CD4-positive, alpha-beta T cell treated with Interleukin-2 at 100 ng/mL for 4 hours (primary cell): ENCODE measurements at regions not wholly inside any gene's neighbourhood (a gene's known extent, or its start where the extent isn't known, plus 50 kb on each side); places are given as distances from the start of the nearest gene placed in this dataset.

Experiments used
- DNase-seq: peaks from one replicate; pipeline ENCODE4 v3.0.0-alpha.2; 2020; ENCODE audit warnings: low spot score

DNA sequence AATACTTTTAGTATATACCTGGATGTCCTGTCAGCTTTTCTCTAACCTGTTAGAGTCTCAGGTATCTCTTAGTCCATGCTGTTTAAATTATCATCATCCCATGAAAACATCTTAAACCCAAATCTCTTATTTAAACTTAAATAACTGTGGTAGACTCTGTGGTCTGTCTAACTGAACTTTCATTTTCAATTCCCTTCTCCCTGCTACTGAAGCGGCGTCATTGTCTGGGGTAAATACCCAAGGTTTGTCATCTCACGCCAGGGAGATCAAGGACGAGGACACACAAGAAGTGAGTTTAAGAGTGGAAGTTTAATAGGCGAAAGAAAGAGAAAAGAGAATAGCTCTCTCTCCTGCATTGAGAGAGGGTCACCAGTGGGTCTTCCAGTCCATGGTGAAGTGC lies 804.4 kb upstream of the CELF2 start:
- DNase-seq, result no peak

DNA sequence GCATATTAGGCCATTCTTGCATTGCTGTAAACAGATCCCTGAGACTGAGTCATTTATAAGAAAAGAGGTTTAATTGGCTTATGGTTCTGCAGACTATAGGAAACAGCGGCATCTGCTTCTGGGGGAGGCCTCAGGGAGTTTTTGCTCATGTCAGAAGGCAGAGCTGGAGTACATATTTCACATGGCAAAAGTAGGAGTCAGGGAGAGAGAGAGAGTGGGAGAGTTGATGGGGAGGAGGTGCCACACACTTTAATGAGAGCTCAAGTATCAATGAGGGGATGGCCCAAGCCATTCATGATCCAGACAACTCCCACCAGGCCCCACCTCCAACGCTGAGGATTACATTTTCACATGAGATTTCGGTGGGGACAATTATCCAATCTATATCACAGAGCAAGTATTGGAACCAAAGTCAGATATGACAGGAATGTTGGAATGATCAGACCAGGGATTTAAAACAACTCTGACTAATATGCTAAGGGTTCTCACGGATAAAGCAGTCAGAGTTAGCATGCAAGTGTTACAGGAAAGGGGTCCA lies 795.3 kb upstream of the CELF2 start:
- DNase-seq, result no peak

DNA sequence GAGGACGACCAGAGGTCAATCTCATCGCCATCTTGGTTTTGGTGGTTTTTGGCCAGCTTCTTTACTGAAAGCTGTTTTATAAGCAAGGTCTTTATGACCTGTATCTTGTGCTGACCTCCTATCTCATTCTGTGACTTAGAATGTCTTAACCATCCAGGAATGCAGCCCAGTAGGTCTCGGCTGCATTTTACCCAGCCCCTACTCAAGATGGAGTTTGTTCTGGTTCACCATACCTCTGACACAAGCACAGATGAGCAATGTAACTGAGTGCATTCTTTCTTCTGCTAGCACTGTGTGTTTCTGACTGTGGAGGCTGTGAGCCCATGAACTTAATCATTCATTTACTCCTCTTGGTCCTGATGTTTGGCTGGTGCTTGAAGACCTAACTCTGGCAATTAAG lies 794.5 kb upstream of the CELF2 start:
- DNase-seq, result no peak

DNA sequence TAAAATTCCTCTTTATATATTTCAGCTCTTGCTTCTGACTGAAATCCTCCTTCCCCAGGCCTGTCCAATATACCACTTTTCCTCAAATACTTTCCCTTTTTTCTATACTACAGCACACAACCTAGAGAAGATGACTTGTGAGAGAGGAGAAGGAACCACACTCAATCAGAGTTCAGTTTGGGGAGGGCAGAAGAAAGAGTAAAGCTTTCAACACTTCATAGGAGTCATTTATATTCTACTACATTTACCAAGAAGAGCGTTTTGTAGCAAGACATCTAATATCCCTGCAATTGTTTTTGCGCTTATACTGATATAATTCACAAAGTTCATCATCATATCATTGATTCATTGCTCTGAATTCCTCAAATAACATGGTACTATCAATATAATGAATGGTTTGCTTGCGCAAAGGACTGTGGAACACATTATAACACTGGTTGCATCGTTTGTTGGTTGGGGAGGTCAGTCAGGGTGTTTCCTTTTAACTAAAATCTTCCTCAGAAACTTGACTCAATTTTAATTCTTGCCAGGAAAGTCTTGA lies 792.5 kb upstream of the CELF2 start:
- DNase-seq, result no peak

DNA sequence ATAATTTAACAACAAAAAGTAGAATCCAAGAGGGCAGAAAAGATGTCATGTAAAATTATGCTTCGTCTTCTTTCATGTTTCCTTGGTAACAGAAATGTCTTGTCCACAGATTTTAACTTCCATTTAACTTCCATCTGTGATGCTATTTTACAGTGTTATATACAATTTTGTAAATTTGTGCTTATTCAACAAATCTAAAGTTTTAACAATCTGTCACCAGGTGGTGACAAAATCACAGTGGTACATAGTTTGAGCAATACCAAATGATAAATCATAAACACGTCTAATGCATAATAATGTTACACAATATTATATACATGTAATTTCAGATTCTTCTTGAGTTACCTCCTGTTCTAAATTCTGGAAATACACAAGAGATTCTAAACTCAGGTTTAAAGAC lies 784.4 kb upstream of the CELF2 start:
- no peak for DNase-seq

DNA sequence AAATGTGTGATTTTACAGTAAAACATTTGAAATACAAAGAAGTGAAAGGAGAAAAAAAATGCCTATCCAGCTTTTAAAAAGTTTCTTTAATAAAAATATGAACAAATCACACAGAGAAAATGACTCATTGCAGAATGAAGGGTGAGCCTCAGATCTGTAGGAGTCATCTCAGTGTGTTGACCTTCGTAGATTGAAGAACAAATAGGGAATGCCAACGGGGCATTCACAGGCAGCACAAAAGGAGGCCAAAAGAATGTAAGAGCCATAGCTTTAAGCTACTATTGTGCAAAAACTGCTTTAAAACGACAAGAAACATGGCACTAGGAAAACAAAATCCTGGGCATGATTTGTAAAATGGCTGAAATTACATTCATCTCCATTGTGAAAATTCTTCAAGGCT lies 782.7 kb upstream of the CELF2 start:
- no peak for DNase-seq

DNA sequence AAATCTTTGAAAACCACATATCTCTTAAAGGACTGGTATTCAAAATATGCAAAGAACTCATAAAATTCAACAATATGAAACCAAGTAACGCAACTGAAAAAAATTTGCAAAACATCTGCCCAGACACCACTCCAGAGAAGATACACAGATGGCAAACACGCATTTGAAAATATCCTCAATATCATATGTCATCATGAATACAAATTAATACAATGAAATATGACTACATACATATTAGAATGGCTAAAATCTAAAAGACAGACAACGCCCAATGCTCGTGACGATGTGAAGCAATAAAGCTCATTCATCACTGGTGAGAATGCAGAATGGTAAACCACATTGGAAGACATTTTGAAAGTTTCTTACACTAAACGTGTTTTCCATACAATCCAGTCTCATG lies 770.1 kb upstream of the CELF2 start:
- no peak for DNase-seq

DNA sequence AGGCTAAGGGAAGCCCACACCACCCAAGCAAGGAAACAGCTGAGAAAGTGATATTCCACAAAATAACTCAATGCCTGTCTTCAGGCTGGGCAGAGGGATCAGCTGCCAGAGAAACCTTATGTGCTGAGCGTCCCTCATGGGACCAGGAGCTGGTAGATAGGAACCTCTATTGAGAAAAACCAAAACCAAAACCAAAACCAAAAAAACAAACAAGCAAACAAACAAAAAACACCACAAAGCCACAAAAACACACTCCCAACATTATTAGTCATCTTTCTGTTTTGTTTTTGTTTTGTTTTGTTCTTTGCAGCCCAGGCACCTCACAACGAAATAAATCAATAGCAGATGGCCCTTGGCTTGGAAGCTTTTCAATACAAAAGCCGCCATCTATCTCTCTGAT lies 760.8 kb upstream of the CELF2 start:
- DNase-seq, result no peak

DNA sequence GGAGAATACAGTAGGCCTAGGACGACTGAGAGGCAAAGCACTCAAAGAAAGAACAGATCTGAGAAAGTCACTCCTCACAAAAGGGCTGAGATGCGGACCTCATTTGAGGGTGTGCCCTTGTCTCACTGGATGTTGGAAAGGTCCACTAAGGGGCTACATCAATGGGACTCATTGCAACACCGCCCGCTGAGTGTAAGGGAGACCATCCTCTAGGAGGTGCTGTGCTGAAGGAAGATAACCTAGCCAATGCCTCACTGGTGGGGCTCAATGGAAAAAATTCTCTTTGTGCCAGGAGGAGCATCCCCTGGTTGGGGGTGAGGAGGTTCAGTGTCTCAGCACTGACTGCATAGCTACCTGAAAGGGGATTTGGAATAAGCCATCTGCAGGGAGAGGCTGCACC lies 758.7 kb upstream of the CELF2 start:
- DNase-seq, result no peak

DNA sequence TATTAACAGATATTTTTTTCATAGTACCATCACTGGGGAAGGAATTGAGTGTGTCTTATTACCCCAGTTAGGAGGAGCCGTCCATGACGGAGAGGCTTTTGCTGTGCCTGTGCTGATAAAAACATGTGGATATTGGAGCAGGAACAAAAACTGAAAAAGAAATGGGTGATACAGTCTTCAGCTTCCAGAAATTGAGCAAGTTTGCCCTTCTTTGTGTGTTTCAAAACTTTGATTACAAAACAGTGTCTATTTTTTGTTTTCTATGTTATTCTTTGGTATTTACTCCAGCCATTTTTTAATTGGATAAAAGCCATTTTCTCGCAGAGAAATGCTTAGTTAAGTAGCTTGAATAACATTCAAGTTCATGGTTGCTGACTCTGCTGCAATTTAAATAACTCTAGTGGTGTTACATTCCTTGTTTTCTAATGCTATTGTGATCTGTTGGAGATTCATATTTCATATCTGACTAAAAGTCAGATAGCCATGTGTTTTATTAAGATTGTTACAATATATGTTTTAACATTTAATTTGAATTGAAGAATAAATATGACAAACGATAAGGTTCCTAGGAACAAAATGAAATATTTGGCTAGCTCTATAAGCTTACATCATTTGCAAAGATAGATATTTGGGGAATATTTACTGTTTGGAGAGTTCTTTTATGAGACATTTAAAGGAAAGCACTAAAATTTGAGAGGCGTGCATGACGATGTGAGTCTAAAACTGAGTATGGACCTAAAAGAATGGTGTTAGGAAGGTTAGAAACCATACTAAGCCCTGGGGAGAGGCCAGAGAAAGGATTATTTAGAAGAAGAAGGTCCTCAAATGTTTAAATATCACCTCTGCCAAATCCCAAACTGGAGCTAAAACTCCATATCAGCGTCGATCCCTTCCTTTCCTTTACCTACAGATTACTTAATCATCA lies 747.3 kb upstream of the CELF2 start:
- no peak for DNase-seq

DNA sequence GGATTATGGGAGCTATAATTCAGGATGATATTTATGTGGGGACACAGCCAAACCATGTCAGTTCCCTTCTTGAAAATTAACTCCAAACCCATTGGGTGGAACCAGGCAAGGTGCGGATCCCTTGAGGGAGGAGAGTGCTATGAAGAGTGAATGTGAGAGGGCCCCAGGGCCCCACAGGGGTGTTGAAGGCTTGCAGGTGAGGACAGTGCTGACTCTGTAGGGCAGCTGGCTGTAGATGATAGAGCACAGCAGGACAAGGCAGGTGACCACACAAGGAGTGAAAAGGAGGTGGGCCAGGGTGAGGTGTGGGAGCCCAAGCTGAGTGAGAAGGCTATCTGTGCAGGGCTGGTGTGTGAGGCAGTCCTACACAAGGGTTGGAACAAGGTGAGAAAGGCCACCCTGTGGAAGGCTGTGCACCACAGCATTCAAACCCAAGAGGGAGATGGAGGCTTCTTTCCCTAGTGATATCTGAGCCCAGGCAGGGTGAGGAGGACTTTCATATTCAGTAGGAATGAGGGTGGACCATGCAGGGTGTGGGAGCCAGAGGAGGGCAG lies 746.0 kb upstream of the CELF2 start:
- DNase-seq, result no peak

DNA sequence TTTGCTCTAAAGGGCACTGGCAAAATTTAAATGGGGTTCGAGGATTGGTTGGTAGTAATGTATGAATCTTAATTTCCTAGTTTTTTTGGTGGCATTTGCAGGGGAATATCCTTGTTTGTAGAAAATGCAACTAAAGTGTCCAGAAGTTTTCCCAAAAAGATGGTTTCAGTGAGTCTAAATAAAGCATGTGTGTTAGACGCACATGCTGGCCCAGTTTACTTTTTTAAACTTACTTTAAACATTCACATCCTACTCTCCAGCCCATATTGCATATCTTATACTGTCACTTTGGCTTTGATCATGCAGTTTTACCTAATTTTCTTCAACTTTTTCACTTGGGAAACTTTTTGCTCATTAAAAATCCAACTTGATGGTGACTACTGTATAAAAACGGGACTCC lies 744.0 kb upstream of the CELF2 start:
- DNase-seq, result no peak

DNA sequence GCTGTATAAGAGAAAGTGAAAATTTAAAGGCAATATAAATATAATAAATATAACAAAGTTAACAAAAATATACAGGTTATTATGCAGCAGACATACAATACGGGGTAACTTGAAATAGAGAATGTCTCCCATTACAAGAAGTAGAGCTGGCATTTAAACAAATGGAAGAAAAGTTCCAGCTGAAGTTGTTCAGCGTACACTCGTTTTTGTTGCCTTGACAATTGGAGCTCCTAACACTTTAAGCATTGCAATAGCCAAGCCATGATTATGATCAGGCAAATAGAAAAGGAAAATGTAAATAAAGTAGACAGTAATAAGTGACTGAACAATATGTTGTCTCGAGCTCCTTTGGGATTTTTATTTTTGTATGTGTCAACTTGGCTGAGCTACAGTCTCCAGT lies 737.8 kb upstream of the CELF2 start:
- no peak for DNase-seq

DNA sequence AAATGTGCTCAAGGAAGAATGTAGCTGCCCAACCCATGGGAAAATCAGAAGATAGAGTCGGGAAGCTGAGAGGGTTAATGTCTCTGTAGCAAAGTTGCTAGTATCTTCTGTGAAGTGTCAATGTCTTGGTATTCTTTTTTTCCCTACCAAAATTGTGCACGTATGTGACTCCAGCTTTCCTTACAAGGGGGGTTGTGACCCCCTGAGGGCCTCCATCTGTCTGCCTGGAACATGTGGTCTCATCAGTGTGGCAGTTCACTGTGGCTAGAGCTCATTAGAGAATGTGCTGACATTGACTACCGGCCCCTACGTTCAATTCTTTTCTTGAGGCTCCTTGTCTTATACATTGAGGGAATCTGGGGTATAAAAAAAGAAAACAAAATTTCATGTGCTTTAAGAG lies 725.2 kb upstream of the CELF2 start:
- no peak for DNase-seq

DNA sequence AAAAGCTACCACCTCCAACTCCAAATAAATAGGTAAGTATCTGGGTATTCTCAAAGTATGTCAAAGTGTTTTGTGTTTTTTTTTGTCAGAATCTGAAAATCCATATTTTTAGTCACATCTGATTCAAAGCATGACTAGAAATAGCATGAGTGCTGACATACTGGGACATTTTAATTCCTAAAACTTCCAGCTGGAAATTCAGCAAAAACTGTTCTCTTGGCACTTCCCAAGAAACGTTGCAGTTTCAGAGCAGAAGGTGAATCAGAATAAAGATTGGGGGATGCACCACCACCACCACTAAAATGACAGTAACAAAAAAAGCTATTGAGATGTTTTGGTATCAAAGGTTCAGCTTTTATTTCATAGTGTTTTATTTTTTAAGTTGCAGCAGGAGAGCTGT lies 724.6 kb upstream of the CELF2 start:
- no peak for DNase-seq

DNA sequence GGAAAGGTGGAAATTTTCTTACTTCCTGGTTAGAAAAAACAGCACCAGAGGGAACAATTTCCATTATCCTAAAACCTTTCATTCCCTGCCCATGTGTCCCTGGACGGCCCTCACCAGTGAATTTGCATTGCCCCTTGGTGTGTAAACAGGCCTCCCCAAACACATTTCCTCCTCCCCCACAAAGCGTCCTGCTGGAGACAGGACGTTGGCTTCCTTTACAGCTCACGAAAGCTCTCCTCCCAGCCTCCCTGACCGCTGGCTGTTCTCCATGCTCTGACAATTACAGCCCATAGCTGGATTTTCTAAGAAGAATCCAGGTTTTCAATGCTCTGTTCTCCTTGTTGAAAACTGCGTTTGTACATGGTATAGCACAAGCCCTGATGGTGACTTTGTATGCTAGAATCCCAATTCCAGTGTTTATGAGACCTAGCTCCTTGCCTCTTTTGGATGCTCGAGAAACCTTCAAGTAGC lies 724.2 kb upstream of the CELF2 start:
- DNase-seq, result no peak

DNA sequence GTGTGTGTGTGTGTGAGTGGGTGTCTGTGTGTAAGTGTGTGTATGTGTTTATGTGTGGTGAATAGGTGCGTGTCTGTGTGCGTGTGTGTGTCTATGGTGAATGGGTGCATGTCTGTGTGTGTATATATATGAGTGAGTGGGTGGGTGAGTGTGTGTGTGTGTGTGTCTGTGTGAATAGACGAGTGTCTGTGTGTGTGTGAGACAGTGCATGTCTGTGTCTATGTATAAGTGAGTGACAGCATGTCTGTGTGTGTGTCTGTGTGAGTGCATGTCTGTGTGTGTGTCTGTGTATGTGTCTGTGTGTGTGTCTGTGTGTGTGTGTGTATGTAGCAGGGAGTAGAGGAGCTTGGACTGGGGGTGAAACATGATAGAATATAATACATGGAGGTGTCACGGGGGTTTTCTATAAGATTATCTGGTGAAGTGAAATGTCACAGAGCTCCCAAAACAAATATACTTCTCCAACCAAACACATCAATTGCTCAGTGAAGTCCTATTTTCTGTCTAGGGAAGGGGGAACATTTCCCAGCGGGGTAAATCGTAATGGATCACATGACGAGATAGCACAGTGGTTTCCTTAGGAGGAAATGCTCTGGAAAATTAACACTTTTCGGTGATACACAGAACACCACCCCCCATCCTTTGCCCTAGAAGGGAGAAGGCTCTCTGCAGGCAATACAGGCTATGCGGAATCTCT lies 723.3 kb upstream of the CELF2 start:
- DNase-seq, result no peak

DNA sequence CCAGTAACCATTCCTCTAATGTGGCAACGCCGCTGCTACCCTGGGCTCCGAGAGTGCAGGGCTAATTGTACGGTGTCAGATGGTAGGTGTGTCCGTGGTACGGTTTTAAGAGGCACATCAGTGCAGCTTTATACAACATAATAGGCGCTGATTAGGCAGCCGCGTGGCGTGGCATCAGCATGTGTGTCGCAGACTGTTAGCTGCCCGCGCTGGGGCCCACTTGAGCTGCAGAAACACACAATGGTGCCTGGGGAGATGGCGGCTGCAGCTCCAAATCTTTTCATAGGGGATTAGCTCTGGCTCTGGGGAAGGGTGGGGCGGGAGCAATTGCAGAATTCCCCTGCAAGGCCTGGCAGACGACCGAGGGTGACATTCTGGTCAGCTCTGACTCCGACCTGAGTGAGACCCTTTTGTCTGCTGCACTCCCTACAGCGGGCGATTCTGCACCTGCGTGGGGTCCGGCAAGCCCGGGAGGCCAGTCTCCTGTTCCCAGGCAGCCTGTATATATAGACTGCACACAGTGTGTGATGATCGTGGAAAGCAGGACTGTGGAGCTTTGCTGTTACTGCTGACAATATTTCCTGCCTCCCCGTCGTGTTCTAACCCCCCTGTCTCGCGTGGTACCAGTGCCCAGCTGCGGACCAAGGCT lies 722.7 kb upstream of the CELF2 start:
- DNase-seq, result no peak

DNA sequence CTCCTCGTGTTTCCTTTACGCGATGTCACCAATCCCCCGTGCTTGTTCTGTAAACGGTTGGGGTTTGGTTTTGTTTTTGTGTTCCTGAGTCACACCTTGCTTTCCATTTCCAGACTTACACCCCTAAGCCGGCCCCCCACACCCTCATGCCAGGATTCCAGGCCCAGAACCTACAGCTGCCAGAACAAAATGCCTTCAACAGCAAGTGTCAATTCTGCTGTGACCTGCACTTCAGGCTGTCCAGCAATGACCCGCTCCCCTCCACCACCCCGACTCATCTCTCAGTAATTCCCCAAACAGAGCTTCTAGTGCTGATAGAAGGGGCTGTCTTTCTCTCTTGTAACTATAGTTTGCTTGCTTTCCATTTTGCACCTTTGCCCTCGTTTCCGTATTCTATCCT lies 722.1 kb upstream of the CELF2 start:
- DNase-seq, result no peak

DNA sequence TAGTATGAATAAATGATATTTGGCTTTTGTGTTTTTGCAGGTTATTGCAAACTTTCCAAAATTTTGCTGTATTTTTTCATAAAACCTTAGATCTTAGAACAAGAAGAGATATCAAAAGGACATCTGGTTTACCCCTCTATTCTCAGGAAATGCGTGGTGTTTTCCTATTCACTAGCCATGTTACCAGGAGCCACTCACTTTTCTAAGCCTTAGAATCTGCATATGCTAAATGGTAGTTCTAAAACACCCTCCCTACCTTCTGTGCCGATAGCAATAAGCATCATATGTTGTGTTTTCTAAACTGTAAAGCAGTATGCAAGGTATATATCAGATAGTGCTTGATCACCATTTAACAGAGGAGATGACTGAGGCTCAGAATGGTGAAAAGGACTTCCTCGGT lies 715.0 kb upstream of the CELF2 start:
- DNase-seq, result no peak

DNA sequence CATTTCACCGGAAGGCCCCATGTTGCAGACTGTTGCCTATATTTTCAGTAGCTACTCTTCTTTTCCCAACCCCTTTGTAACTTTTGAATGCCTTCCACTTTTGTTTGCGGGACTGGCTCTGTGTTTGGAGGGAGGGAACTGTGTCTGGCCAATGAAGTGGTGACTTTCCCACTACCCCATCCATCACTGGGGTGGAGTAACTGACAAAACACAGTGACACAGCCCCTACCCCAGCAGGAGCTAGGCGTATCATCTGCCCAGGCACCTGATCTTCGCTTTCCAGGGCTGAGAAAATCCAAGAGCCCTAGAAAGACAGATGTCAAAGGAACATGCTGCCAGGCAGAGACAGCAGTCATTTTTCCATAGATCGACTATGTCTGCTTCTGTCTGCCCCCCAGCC lies 710.6 kb upstream of the CELF2 start:
- DNase-seq, result no peak

DNA sequence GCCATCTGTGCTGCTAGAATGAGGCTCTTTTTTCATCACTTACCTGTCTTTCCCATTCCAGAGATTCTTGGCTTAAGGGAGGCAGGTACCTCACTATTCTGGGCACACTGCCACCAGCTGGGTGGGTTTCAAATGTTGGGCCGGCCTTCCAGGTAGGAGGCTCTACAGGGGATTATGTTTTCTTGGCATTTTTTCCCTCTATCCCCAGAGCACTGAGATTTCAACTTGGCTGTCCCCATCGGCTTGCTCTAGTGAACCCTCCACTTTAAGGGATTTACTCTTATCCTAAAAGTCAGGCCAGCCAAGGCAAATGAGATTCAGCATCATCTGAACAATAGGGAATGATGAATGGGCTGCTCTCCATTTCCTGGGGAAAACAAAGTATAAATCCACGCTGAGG lies 710.1 kb upstream of the CELF2 start:
- DNase-seq, result no peak
